UCSD-AML1 (cell line): ENCODE measurements at regions not wholly inside any gene's neighbourhood (a gene's known extent, or its start where the extent isn't known, plus 50 kb on each side); places are given as distances from the start of the nearest gene placed in this dataset.
"Not testable (repeated sequence)": the region's sequence is repeated elsewhere in the genome, so short reads cannot be mapped to it uniquely, and the experiment has no call there.

Source experiments
- DNase-seq: peaks from one replicate; lab custom pipeline; 2025; ENCODE audit not compliant: unreplicated experiment; lab: John Stamatoyannopoulos, UW

- DNase-seq, result no peak
Observed at GRCh38 chr16:6749698-6750097, 582.9 kb upstream of the RBFOX1 start.

GRCh38 chr16:6736302-6736701, 596.3 kb upstream of the RBFOX1 start:
- not testable (repeated sequence) for DNase-seq

GRCh38 chr16:6735631-6736030, 597.0 kb upstream of the RBFOX1 start:
- no peak for DNase-seq

- no peak for DNase-seq
Observed at GRCh38 chr16:6732166-6732565, 600.5 kb upstream of the RBFOX1 start.

- no peak for DNase-seq
Observed at GRCh38 chr16:6728381-6728780, 604.3 kb upstream of the RBFOX1 start.

GRCh38 chr16:6726621-6727020, 606.0 kb upstream of the RBFOX1 start:
- peak; percentile 12 for DNase-seq

GRCh38 chr16:6725634-6726331, 606.9 kb upstream of the RBFOX1 start:
- DNase-seq, result no peak

- not testable (repeated sequence) for DNase-seq
Observed at GRCh38 chr16:6725206-6725605, 607.4 kb upstream of the RBFOX1 start.

GRCh38 chr16:6722786-6723185, 609.9 kb upstream of the RBFOX1 start:
- DNase-seq, result no peak

- DNase-seq, result no peak
Observed at GRCh38 chr16:6714510-6714909, 618.1 kb upstream of the RBFOX1 start.

GRCh38 chr16:6709736-6710135, 622.9 kb upstream of the RBFOX1 start:
- no peak for DNase-seq

- DNase-seq, result no peak
Observed at GRCh38 chr16:6708576-6709215, 623.9 kb upstream of the RBFOX1 start.

GRCh38 chr16:6704306-6704930, 628.2 kb upstream of the RBFOX1 start:
- no peak for DNase-seq

GRCh38 chr16:6701096-6701495, 631.5 kb upstream of the RBFOX1 start:
- no peak for DNase-seq

GRCh38 chr16:6698548-6698947, 634.1 kb upstream of the RBFOX1 start:
- DNase-seq, result no peak

GRCh38 chr16:6695666-6696065, 637.0 kb upstream of the RBFOX1 start:
- DNase-seq, result no peak

GRCh38 chr16:6694636-6695035, 638.0 kb upstream of the RBFOX1 start:
- no peak for DNase-seq

GRCh38 chr16:6693418-6693817, 639.2 kb upstream of the RBFOX1 start:
- not testable (repeated sequence) for DNase-seq

GRCh38 chr16:6692874-6693273, 639.8 kb upstream of the RBFOX1 start:
- no peak for DNase-seq

- no peak for DNase-seq
Observed at GRCh38 chr16:6690741-6691140, 641.9 kb upstream of the RBFOX1 start.

- DNase-seq, result no peak
Observed at GRCh38 chr16:6689643-6690042, 643.0 kb upstream of the RBFOX1 start.

- no peak for DNase-seq
Observed at GRCh38 chr16:6687593-6687992, 645.1 kb upstream of the RBFOX1 start.
